ENCODE measurements at regions not wholly inside any gene's neighbourhood (a gene's known extent, or its start where the extent isn't known, plus 50 kb on each side); places are given as distances from the start of the nearest gene placed in this dataset.
"Not testable (repeated sequence)": the region's sequence is repeated elsewhere in the genome, so short reads cannot be mapped to it uniquely, and the experiment has no call there.

DNA sequence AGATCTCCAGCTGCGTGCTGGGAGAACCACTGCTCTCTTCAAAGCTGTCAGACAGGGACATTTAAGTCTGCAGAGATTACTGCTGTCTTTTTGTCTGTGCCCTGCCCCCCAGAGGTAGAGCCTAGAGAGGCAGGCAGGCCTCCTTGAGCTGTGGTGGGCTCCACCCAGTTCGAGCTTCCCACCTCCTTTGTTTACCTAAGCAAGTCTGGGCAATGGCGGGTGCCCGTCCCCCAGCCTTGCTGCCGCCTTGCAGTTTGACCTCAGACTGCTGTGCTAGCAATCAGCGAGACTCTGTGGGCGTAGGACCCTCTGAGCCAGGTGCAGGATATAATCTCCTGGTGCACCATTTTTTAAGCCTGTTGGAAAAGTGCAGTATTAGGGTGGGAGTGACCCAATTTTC, 128.6 kb downstream of the ACTR3 start:
- not testable (repeated sequence) for DNase-seq

DNA sequence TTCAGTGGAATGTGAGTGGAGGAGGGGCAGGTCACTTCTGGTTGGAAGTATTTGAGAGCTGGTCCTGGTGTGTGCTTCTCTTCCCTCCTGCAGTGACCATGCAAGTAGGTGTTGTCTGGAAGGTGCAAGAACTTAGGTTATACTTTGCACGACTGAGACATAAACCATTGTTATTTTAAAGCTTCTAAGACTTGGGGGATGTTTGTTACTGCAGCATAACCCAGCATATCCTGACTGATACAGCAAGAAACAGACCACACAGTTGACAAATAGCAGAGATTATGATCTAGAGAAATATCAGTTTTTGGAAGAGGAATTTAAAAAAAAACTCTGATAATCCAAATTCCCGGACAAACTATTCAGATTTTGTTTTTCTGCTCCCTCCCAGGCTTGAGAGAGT, 130.8 kb downstream of the ACTR3 start:
- no peak for DNase-seq

DNA sequence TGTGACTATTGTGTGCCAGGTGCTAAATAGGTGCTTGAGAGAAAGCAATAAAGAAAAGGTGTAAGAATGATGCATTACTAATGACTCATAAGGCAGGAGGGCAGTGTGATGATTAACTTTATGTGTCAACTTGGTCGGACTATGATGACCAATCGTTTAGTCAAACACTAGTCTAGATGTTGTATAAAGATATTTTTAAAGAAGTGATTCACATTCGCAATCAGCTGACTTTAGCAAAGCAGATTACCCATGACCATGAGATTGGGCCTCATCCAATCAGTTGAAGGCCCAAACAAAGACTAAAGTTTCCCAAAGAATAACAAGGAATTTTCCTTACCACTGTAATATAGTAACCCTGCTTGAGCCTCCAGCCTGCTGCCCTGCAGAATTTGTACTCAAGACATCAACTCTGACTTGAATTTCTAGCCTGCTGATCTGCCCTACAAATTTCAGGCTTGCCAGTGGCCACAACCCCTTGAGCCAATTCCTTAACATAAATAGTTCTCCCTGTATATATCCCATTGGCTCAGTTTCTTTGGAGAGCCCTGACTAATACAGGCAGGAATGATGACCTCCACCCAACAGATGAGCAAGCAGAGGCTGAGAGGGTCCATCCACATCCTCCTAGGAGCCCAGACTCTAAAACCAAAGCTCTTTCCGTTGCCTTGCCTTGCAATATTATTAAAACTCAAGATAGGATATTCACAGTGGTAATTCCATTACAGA, 132.6 kb downstream of the ACTR3 start:
- DNase-seq, result no peak

DNA sequence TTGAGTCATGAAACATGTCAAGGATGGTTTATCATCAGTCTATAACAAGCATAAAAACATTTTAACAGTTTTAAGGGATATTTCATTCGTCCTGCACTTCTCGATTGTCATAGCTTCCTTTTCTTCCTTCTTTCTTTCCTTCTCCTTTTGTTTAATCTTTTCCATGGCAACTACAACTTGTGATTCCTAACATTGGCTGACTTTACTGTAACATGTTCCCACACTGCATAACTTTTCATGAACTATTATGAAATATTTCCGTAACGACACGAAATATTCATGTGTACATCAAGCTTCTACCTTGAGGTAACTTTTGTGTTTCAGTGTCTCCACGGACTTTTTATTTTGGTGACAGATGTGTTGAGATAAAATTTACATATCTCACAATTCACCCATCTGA, 134.4 kb downstream of the ACTR3 start:
- no peak for DNase-seq

DNA sequence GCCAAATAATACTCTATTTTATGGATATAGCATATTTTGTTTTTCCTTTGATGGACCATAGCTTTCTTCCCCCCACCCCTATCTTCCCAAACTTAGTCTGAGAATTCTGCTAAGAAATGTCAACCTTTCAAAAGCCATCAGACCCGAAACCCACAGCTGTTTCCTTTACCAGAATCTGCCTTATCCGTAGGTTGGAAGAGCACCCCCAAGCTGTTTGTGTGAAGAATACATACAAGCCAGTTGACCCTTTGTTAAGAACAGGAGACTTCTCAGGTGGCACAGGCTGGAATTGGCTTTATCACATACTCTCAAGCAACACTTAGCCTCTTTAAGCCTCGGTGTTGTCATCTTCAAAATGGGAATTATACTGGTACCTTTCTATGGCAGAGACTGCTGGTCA, 135.1 kb downstream of the ACTR3 start:
- DNase-seq, result no peak

DNA sequence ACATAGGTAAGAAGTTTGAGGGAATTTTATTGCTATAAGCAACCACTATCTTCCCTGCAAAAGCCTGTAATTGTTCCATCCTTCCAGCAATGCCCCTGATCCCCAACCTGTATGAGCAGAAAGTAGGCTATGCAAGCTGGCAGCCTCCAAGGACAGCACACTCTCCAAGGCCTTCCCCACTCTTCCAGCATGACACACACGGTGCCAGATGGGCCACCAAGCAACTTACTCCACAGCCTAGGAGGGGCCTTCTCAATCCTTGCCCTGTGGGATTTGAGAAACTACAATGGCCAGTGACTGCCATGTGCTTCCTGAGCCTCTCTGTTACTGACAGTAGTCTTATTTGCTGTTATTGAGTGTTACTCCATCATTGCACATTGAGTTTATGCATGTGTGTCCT, 137.5 kb downstream of the ACTR3 start:
- no peak for DNase-seq

DNA sequence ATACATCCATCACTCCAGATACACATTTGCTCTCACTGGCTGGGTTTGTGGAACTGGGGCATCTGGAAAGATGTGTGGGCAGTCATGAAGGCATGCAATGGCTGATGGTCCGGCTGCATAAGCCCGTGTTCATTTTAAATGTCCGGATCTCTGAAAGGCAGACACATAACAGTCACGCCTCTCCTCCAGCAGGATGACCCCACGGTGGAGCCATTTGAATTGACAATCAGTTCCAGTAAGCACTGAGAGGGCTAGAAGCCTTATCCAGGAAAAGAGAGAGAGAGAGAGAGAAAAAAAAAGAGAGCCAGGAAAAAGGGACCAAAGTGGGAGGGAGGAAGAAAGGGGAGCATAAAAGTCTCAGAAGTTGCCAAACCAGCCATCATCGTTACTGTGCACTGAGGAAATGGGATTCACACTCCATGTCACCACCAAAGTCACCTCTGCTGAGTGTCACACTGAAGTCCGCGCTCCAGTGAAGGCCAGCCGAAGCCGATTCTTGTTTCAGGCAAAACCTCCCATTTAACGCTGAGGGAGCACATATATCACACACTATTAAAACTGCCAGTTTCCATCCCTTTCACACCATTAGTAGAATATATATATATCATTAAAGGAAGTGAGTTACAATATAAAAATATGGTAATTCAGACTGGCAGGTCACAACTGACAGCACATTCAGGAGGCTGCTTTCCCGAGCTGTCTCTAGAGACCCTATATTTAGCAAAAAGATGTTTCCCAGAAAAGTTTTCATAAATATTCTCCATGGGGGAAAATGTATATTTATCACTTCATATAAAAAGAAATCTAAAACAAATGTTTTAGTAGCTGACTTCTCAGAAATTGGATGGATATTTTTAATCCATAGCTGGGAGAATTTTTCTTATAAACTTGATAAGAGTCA, 142.0 kb downstream of the ACTR3 start:
- DNase-seq, result no peak

DNA sequence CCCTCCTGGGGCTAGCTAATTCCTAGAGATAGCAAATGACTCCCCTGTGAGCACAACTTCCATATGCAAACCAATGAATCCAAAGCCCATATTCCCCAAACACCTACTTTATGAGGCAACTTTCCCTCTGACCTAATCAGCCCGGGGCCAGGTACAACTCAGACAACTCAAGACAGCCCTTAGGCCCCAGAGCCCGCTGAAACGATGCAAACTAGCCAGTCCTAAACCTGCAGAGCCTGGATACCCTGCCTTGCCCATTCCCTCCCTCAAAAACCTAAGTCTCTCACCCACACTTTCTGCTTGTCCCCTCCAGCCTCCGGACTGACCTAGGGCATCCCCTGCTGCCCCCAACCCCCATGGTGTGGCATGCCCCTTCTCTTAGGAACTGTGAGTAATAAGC, 142.8 kb downstream of the ACTR3 start:
- DNase-seq, result no peak

DNA sequence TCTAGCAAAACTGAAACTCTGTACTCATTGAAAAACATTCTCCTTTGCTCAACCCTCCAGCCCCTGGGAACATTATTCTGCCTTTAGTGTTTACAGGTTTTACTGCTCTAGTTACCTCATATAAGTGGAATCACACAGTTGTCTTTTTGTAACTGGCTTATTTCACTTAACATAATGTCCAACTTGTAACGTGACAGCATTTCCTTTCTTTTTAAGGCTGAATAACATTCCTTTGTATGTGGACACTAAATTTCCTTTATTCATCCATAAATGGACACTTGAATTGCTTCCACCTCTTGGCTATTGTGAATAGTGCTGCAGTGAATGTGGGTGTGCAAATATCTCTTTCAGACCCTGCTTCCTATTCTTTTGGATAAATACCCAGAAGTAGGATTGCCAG, 144.9 kb downstream of the ACTR3 start:
- no peak for DNase-seq

DNA sequence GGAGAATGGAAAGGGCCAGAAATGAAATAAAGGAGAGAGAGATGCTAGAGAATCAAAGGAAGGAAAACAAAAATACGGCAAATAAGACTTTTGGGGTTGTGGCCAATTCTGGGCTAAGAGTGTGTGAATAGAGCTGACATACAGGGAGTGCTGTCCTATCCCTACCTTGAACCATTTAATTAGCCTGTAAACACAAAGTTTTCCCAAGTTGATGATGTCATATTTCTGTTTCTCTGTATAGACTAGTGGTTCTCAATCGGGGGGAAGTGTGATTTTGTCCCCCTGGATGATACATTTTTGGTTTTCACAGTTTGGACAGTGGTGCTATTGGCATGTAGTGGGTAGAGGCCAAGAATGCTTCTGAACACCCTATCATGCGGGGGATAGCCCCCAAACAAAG, 148.8 kb downstream of the ACTR3 start:
- no peak for DNase-seq

DNA sequence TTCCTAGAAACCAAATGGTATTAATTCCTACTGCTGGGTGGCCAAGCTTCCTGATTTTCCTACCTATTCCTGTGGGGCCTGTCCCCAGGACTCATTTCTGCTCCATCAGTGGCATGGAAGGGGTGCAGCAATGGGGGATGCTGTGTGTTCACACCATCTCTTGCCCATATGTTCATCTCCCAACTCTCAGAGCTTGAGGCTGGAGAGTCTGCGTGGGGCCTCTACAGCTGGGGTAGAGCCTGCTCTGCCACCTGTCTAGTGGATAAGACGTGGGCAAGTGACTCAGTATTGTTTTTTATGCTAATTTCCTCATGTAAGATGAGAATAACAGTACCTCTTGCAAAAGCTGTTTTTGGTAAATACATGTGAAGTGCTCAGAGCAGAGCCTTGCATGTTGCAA, 149.8 kb downstream of the ACTR3 start:
- no peak for DNase-seq

DNA sequence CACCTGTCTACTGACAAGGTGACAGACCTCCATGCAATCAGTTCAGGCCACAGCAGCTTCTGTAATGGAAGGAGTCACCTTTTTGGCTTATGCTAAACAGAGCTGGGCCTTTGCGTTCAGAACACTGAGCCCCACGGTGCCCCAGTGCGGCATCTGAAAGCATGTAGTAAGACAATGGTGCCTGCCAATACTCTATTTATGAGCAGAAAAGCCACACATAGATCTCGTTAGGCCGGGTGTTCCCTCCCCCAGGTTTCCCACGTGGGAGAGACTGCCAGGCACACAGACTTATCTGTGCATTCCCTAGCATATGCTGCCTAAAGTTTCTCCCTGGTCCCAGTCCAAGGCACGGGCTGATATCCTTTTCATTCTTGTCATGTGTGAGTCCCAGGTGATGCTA, 150.9 kb downstream of the ACTR3 start:
- DNase-seq, result no peak

DNA sequence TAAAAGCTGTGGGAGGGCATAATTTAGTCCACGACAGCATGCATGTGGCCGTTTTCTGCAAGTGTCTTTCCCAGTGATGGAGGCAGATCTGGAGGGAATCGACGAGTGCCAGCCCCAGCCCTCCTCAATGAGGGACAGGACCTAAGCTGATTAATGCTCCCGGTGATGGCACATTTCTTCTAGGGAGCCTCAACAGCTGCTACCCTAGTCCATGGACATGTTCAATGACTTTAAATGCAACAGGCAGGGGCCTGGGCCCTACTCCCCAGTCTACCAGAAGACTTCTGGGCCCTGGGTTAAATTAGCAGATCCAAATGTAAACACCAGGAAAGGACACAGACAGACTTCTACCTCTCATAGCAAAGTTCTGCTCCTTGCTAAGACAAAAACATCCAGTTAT, 155.1 kb downstream of the ACTR3 start:
- DNase-seq, result no peak

DNA sequence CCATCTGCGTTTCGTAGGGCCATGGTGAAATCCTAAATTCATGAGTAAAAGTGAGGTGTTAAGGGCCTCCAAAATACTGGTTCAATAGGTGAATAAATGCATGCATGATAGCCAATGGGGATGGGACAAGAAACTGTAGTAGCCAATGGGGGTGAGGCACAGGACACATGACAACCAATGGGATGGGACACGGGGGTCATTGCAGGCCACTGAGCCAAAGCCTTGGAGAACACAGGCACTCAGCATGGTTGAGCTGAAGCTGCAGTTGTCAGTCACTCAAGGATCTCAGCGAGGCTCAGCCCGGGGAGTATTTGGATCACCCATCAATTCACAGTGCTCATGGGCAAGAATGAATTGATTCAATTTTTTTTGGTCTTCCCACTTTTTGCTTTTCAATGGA, 156.5 kb downstream of the ACTR3 start:
- DNase-seq, result no peak

DNA sequence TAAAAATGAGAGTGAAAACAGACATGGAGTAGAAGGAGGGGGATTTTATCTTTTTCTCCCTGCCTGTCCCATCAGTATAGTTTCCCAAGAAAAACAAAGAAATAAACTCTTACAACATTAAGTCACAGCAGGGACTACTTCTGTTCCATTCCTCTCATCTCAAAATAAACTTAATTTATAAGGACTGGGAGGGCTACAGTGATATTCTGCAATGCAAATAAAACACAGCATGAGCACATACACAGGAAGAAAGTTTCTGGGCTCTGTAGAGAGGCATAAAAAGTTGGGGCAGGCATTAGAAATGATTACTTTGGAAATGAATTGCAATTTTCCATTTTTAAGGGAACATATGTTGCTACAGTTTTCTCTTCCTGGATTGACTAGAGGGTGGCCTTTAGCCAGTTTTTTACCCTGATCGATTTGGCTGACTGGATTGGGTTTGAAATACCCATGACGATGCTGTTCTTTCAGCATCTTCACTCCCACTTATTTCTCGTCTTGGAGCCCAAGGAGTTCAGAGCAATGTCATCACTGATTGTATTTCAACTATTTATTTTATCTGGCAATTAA, 157.1 kb downstream of the ACTR3 start:
- no peak for DNase-seq

DNA sequence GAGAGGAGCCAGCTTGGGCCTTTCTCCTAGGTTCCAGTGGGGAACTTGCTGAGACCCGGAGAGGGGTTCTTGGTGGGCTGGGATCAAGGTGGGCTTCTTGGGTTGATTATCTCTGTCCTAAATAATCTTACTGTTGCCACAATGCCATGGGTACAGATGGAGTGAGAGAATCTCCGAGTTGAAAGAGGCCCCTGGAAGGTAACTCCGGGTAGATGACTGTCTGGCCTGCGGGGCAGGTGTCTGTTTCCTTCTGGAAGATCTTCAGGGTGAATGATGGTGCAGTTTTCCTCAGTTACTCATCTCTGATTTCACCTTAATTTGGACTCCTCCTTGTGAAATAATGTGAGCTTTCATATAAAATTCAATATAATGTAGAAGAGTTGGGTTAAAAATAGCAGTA, 159.4 kb downstream of the ACTR3 start:
- no peak for DNase-seq

DNA sequence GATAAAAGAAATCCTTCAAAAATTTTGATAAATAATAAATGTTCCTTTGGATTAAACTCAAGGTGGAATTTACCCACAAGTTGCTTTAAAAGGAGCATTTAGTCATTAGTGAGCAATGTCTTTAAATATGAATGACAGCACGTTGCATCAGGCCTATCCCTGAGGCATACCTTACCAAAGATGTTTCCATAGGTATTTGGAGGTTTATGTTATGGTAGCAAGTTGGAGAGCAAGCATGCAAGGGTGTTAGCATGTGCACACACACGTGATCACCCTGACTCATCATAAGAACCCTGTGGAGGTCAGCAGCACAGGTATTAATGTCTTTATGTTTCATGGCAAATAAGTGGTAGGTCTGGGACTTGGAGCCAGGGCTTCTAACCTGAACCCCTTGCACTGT, 159.9 kb downstream of the ACTR3 start:
- DNase-seq, result no peak

DNA sequence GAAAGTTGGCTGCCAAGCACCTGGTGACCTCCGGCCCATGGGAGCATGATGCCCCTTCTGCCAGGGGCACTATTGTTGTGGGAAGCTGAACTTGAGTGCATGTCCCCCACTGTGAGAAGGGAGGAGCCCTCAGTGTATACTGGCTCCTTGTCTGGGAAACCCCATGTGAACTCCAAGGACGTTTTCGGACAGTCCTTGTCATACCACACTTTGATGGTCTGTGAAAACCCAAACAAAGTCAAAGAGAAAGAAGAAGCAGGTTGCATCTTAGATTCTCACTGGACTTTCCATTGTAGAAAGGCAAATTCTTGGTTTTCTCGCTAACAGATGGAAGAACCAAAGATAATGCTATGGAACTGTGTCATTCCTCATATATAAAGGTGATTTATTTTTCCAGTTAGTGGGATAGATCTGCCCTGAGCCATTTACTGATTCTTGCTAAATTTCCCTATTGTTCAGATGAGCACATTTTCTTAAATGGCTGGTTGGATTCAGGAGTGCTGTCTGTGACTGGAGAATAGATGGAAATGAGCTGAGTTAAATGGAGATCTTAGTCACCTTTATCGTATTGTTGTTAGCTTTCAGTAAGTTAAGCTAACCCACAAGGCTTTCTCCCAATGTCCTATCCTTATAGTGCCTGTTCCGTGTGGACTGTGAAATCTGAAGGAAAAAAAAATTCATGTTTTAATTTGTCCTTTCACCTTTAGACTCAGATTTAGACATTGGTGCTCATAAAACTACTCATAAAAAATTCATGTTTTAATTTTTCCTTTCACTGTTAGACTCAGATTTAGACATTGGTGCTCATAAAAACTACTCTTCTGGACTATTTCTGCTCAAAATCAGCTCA, 166.6 kb downstream of the ACTR3 start:
- DNase-seq, result no peak

DNA sequence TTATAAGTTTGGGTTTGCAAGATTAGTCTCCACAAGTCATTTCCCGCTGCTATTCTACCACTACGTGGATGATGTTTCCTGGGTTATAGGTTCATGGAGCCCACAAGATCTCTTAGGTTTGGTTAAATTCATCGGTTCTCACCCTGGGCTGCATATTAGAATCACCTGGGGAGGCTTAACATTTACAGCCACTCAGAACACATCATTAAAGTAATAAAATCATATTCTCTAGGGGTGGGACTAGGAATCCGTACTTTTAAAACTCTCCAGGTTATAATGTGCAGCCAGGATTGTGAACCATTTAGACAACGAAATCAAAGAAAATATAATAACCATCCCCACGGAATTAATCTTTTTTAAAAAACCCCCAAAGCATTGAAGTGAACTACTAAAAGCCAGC, 167.7 kb downstream of the ACTR3 start:
- DNase-seq, result no peak

DNA sequence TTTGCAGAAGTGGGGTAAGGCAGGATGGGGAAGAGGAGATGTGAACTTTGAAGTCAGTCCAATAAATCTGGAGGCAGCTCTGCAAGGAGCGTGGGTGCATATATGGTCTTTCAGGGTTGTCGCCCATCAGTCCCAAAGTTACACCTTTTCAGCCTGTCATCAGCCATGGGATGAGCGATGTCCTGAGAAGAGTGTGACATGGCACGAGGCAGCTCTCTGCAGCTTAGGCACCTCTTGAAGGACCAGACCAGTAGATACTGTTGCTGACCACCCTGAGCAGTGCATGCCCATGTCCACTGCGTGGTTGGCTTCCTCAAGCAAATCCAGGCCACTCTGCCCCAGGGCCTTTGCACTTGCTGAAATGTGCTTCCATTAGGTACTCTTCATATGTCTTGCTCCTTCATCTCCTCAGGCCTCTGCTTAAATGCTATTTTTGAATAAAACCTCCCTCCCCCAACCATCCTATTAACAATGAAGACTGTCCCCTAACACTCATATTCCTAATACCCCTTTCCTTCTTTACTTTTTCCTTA, 171.7 kb downstream of the ACTR3 start:
- no peak for DNase-seq

DNA sequence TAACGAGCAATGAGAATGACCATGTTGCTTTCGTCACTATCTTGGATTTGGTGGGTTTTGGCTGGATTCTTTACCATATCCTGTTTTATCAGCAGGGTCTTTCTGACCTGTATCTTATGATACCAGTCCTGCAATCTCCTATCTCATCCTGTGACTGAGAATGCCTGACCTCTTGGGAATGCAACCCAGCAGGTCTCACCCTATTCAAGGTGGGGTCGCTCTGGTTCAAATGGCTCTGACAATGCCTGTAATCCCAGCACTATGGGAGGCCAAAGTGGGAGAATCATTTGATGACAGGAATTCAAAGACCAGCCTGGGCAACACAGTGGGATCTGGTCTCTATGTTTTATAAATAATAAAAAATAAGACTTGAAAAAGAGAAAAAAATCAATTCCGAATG, 173.5 kb downstream of the ACTR3 start:
- DNase-seq, result no peak

DNA sequence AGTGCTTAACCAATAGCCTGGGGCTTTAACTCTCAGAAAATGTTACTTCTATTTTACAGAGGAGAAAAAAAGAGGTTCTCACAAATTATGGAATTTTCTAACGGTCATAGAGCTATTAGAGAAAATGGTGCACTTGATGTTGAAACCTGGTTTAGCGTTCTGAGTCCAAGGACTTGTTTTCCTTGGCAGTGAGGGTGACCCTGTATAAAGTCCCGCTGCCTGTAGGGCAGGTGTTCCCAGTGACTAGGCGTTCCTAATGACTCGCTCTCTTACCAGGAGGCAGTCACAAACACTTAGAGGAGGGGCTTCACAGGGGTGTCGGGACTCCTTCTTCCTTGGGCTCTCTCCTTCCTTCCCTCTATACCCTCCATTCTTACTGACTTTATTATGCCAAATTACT, 175.8 kb downstream of the ACTR3 start:
- DNase-seq, result no peak

DNA sequence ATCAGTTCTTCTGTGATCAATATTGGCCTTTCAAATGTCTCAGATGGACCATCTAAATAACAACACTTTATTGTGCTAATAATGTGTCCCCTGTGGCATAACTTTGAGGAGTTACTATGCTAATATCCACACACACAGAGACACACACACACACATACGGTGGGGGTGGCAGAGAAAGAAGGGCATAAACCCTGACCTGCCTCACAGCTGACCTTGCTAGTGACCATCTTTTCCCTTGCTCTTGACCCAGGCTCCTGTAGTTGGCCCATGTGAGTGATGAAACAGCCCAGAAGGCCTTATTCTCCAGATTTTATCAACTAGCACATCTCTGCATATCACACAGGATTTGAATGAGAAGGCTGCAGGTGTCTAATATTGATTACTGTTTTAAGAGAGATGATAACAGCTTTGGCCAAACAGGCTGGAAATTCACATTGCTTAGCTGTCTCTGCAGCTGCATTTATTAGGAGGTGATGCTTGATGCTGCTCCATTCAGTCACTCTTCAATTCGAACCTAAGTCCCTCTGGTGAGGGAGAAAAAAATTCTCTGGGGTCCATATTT, 176.4 kb downstream of the ACTR3 start:
- DNase-seq, result no peak
